ENCODE measurements at regions not wholly inside any gene's neighbourhood (a gene's known extent, or its start where the extent isn't known, plus 50 kb on each side); places are given as distances from the start of the nearest gene placed in this dataset.

DNA sequence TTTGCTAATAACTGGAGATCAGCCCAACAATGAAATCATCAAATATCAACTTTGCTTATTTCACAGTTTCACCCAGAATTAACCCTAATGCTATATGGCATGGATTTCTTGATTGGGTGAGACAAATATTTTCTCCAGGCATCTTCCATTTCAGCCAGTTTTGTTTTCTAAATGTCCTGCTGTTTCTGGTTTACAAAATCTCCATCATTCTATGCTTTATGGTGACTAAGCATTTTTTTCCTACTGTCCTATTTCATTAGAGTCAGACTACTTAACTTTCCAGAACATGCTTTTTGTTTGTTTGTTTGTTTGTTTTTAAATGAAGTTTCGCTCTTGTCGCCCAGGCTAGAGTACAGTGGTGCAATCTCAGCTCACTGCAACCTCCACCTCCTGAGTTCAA, 59.5 kb upstream of the EXOC2 start:
- DNase-seq: no peak

DNA sequence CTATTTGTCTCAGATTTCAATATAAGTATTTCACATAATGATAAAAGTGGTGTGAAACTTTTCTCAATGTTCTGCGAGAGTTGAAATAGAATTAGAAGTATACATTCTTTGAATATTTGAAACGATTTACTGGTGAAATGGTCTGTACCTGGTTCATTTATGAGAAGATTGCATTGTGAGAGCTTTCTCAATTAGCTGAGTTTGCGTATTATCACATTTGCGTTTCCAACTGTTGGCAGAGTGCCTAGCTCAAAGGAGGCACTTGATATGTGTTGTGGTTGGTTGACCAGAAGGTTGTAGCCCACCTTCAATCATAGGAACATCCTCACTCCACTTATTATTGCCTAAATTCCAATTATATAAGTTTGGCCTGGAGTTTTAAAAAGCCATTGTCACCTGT, 58.8 kb upstream of the EXOC2 start:
- DNase-seq: no peak

DNA sequence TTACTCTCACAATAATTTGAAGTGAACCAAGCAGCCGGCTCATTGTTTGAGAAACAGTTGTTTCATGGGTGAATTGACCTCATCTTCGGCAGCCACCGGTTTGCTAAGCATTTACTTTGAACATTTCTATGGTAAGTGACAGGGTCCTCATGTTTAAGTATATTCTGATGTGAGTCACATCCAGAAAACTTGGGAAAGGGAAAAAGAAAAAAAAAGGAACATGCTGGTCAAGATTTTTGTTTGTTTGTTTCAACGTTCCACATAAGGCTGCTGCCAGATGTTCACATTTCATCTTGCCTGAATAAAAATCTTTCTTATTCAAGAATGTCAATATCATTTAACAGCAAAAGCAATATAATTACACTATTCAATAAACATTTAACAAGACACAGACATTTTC, 55.0 kb upstream of the EXOC2 start:
- DNase-seq: no peak

DNA sequence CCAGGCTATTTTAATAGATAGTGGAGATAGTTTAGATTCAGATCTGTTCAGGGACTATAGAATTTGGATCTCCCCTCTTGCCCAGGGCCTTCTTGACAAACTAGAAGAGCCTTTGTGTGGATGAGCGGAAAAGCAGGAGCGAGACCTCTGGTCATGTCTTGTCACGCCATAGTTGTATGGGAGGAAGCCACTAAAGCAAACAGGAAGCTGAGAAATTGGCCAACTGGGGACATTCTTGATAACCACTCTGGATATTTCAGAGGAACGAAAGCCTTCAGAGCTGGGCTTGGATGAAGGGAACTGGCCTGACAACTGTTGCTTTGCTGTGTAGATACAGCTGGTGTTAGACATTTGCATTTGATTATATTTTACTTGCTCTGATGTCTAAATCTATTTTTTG, 54.1 kb upstream of the EXOC2 start:
- no peak for DNase-seq

DNA sequence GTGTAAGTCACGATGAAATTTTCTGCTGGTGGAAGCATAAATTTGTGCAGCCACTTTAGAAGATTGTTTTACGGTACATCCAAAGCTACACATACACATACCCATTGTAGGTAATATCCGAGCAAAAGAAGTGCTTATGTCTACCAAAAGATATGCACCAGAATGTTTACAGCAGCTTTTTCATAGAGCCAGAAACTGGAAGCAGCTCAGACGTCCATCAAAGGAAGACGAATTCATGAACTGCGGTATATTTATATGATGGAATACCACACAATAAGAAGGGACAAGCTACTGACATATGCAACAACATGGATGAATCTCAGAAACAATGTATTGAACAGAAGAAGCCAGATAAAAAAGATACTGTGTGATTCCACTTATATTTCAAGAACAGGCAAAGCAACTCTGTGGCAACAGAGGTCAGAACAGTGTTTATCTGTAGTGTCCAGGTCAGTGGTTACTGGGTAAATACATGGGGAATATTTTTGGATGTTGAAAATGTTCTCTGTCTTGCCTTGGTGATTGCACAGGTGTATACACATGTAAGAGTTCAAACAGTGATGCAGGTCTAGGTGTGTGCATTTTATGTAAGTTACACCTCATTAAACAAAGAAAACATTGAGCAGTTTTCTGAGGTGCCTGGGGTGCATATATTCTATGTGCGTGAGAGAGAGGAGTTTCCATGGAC, 51.9 kb upstream of the EXOC2 start:
- DNase-seq: no peak

DNA sequence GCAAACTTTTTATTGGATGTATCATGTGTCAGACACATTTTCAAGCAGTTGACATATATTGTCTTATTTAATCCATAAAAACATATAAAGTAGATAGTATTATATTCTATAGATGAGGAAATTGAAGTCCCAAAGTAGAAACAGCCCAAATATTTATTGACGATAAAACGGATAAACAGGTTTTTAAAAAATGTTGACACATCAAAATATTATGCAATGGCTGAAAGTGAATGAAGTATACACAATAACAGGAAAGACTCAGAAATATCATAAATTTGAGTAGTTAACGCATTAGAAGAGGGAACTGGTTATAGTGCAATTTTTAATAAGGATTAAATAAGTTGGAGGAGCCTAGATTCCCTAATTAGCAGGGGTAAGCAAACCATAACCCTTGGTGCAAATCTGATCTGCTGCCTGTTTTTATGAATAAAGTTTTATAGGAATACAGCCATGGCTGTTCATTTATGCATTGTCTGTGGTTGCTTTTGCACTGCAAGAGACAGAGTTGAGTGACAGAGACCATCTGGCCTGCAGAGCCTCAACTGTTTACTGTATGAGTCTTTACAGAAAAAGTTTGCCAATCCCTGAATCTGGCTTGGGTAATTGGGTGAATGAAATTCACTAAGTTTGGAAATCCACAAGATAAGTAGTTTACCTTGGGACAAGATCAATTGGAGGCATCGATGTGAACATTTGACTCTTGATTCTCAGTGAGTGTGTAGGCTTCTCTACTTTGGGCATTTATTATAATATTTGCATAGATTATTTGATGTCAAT, 50.6 kb upstream of the EXOC2 start:
- DNase-seq: no peak

Measured in NCI-H82 (cell line).